ENCODE measurements at regions not wholly inside any gene's neighbourhood (a gene's known extent, or its start where the extent isn't known, plus 50 kb on each side); places are given as distances from the start of the nearest gene placed in this dataset.

DNA sequence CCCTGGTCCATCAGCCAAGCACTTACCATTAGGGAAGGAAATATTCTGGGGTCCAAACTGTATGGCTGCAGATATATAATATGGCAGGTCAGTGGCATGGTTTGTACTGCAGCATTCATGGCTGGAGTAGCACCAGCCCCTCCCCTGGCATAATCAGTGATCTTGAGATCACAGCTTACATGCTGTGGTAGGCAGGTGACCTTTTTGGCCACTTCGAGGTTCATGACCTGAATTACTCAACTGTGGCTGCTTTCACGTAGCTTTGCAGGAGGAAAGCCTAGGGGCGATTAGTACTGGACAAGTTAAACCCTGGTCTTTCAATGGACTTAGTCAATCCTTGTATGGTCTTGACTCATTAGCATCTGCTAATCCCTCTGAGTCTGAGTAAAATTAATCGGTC lies 169.8 kb downstream of the SPRY2 start:
- Histone ChIP-seq H3K79me2 (ENCODE audit: insufficient read depth, low read length) (no peaks in the 10 kb centered on the region), H3K4me1 (ENCODE audit: control insufficient read depth in 1 of 2, insufficient read depth in 2 of 2, low read length in 2 of 2) (no peaks in the 10 kb centered on the region), H4K20me1 (ENCODE audit: insufficient read depth) (no peaks in the 10 kb centered on the region), H3K9ac (ENCODE audit: low read length) (no peak overlapping the region), H3K4me2 (ENCODE audit: low read length) (no peak overlapping the region), H3K27me3 (ENCODE audit: insufficient read depth, low read length) (no peaks in the 10 kb centered on the region), H2AFZ (ENCODE audit: low read depth, low read length, poor library complexity, severe bottlenecking) (no peak overlapping the region), H3K36me3 (ENCODE audit: control insufficient read depth in 1 of 2, insufficient read depth in 2 of 2, low read length in 2 of 2) (no peaks in the 10 kb centered on the region), H3K27ac (ENCODE audit: low read depth, low read length) (no peak overlapping the region), H3K9me2 (ENCODE audit: insufficient read depth) (no peaks in the 10 kb centered on the region), H3K4me3 (replicated peaks in 1 of 2; ENCODE audit: low read depth in 1 of 2, low read length in 2 of 2) (no peak overlapping the region), H3K9me3 (ENCODE audit: control insufficient read depth in 1 of 2, insufficient read depth in 1 of 2, low read depth in 1 of 2, low read length in 2 of 2) (peaks cover 0 to 5% of the 10 kb centered on the region in 2 experiments; a peak in 1 of 4 replicates)
- CTCF ChIA-PET, result no interaction called here
- RAD21 ChIA-PET (ENCODE audit: low non-redundant PET in 1 of 2, low total read pairs in 2 of 2, uncharacterized antibody in 2 of 2, unreplicated experiment in 2 of 2), result no interaction called here
- POLR2A ChIA-PET, result no interaction called here
- DNase-seq (ENCODE audit: low read depth, low spot score) (no peak), ATAC-seq (no peak)
- intact Hi-C loops (cut with micrococcal nuclease), result no loop called here
- BruUV-seq (replicated peaks), result no TSS peak
- TF ChIP-seq CBX3 (IDR thresholded peaks at IDR 0.05; ENCODE audit: low read depth), result no peak
- TF ChIP-seq RAD21 (IDR thresholded peaks at IDR 0.05; ENCODE audit: low read depth), result no peak
- no peak for TF ChIP-seq EGR1 (IDR thresholded peaks at IDR 0.05; ENCODE audit: low read depth)
- no peak for TF ChIP-seq JUND (IDR thresholded peaks at IDR 0.05)
- no peak for TF ChIP-seq SP1 (IDR thresholded peaks at IDR 0.05; ENCODE audit: low read depth)
- TF ChIP-seq CEBPB (IDR thresholded peaks at IDR 0.05; ENCODE audit: low read depth), result no peak
- TF ChIP-seq, protein P1, sequence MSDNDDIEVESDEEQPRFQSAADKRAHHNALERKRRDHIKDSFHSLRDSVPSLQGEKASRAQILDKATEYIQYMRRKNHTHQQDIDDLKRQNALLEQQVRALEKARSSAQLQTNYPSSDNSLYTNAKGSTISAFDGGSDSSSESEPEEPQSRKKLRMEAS (IDR thresholded peaks at IDR 0.05), result no peak
- TF ChIP-seq, protein P2, sequence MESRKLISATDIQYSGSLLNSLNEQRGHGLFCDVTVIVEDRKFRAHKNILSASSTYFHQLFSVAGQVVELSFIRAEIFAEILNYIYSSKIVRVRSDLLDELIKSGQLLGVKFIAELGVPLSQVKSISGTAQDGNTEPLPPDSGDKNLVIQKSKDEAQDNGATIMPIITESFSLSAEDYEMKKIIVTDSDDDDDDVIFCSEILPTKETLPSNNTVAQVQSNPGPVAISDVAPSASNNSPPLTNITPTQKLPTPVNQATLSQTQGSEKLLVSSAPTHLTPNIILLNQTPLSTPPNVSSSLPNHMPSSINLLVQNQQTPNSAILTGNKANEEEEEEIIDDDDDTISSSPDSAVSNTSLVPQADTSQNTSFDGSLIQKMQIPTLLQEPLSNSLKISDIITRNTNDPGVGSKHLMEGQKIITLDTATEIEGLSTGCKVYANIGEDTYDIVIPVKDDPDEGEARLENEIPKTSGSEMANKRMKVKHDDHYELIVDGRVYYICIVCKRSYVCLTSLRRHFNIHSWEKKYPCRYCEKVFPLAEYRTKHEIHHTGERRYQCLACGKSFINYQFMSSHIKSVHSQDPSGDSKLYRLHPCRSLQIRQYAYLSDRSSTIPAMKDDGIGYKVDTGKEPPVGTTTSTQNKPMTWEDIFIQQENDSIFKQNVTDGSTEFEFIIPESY (IDR thresholded peaks at IDR 0.05; ENCODE audit: extremely low read depth, insufficient replicate concordance, low read length), result no peak
- TF ChIP-seq YY1 (IDR thresholded peaks at IDR 0.05; ENCODE audit: extremely low read depth, insufficient replicate concordance, low read depth, low read length), result no peak
- no peak for TF ChIP-seq ELF1 (IDR thresholded peaks at IDR 0.05; ENCODE audit: borderline replicate concordance, low read depth)
- TF ChIP-seq EZH2phosphoT487 (IDR thresholded peaks at IDR 0.05; ENCODE audit: borderline replicate concordance), result no peak
- TF ChIP-seq SIN3A (IDR thresholded peaks at IDR 0.05; ENCODE audit: low read depth), result no peak
- TF ChIP-seq, protein P3, sequence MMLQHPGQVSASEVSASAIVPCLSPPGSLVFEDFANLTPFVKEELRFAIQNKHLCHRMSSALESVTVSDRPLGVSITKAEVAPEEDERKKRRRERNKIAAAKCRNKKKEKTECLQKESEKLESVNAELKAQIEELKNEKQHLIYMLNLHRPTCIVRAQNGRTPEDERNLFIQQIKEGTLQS (IDR thresholded peaks at IDR 0.05), result no peak
- TF ChIP-seq, protein P4, sequence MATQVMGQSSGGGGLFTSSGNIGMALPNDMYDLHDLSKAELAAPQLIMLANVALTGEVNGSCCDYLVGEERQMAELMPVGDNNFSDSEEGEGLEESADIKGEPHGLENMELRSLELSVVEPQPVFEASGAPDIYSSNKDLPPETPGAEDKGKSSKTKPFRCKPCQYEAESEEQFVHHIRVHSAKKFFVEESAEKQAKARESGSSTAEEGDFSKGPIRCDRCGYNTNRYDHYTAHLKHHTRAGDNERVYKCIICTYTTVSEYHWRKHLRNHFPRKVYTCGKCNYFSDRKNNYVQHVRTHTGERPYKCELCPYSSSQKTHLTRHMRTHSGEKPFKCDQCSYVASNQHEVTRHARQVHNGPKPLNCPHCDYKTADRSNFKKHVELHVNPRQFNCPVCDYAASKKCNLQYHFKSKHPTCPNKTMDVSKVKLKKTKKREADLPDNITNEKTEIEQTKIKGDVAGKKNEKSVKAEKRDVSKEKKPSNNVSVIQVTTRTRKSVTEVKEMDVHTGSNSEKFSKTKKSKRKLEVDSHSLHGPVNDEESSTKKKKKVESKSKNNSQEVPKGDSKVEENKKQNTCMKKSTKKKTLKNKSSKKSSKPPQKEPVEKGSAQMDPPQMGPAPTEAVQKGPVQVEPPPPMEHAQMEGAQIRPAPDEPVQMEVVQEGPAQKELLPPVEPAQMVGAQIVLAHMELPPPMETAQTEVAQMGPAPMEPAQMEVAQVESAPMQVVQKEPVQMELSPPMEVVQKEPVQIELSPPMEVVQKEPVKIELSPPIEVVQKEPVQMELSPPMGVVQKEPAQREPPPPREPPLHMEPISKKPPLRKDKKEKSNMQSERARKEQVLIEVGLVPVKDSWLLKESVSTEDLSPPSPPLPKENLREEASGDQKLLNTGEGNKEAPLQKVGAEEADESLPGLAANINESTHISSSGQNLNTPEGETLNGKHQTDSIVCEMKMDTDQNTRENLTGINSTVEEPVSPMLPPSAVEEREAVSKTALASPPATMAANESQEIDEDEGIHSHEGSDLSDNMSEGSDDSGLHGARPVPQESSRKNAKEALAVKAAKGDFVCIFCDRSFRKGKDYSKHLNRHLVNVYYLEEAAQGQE (IDR thresholded peaks at IDR 0.05; ENCODE audit: low read depth), result no peak
- no peak for TF ChIP-seq TCF7L2 (IDR thresholded peaks at IDR 0.05; ENCODE audit: borderline replicate concordance, extremely low read depth, insufficient read depth, insufficient read length)
- TF ChIP-seq, protein P5, sequence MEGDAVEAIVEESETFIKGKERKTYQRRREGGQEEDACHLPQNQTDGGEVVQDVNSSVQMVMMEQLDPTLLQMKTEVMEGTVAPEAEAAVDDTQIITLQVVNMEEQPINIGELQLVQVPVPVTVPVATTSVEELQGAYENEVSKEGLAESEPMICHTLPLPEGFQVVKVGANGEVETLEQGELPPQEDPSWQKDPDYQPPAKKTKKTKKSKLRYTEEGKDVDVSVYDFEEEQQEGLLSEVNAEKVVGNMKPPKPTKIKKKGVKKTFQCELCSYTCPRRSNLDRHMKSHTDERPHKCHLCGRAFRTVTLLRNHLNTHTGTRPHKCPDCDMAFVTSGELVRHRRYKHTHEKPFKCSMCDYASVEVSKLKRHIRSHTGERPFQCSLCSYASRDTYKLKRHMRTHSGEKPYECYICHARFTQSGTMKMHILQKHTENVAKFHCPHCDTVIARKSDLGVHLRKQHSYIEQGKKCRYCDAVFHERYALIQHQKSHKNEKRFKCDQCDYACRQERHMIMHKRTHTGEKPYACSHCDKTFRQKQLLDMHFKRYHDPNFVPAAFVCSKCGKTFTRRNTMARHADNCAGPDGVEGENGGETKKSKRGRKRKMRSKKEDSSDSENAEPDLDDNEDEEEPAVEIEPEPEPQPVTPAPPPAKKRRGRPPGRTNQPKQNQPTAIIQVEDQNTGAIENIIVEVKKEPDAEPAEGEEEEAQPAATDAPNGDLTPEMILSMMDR (IDR thresholded peaks at IDR 0.05 in 2 of 3, conservative IDR thresholded peaks at IDR 0.05 in 1 of 3; ENCODE audit: borderline replicate concordance in 1 of 3, insufficient read depth in 1 of 3, low read depth in 2 of 3, low read length in 2 of 3), result no peak
- no peak for TF ChIP-seq EZH2 (IDR thresholded peaks at IDR 0.05)
